Adrenal gland (tissue), 5 donors: ENCODE measurements at regions not wholly inside any gene's neighbourhood (a gene's known extent, or its start where the extent isn't known, plus 50 kb on each side); places are given as distances from the start of the nearest gene placed in this dataset.

Experiments used
- CTCF ChIP-seq, 6 experiments: fragments of 450-650 bp in 4 of 6; fragments of 200-600 bp in 2 of 6; sonication (generic) in 1 of 6; IDR thresholded peaks; 1 replicate in 5 of 6; 2 replicates in 1 of 6; pipeline versions ENCODE4 v1.5.1 to v1.8.0; 2016 to 2021; ENCODE audit warnings: antibody characterized with exemption in 6 of 6, mild to moderate bottlenecking in 2 of 6, moderate library complexity in 1 of 6
- POLR2A ChIP-seq, 2 donors: fragments of 450-650 bp; IDR thresholded peaks; one replicate each; pipeline ENCODE4 v1.6.1; 2017; ENCODE audit warnings: antibody characterized with exemption in 2 of 2, mild to moderate bottlenecking in 2 of 2, moderate library complexity in 1 of 2
- donor health status: DM: no; HTN: no; CAD: no.

- TF ChIP-seq CTCF (IDR thresholded peaks at IDR 0.05) = no peak
- TF ChIP-seq POLR2A (IDR thresholded peaks at IDR 0.05) = no peak
Observed at GRCh38 chr18:41862921-41863320, 92.1 kb upstream of the PIK3C3 start.
